Neural progenitor cell (in vitro differentiated cells): ENCODE measurements at regions not wholly inside any gene's neighbourhood (a gene's known extent, or its start where the extent isn't known, plus 50 kb on each side); places are given as distances from the start of the nearest gene placed in this dataset.

Experiments
- CTCF ChIP-seq: fragments of 200-600 bp; sonication (generic); IDR thresholded peaks from 2 replicates; pipeline ENCODE4 v1.5.1; 2017; ENCODE audit warnings: antibody characterized with exemption, mild to moderate bottlenecking
- EZH2 ChIP-seq: fragments of 200-600 bp; sonication (generic); IDR thresholded peaks from 2 replicates; pipeline ENCODE4 v1.6.1; 2017; ENCODE audit warnings: antibody characterized with exemption, mild to moderate bottlenecking, moderate library complexity

- no peak for TF ChIP-seq EZH2
- TF ChIP-seq CTCF: no peak
Observed at GRCh38 chr4:57401586-57401985, 291.4 kb upstream of the IGFBP7 start.
